Epidermal melanocyte (primary cell): ENCODE measurements at regions not wholly inside any gene's neighbourhood (a gene's known extent, or its start where the extent isn't known, plus 50 kb on each side); places are given as distances from the start of the nearest gene placed in this dataset.
"Not testable (repeated sequence)": the region's sequence is repeated elsewhere in the genome, so short reads cannot be mapped to it uniquely, and the experiment has no call there.

Experiments used
- DNase-seq: peaks from one replicate; pipeline ENCODE4 v3.0.0; 2011; ENCODE audit warnings: low spot score; ENCODE audit not compliant: insufficient read length

- no peak for DNase-seq
Measured at GRCh38 chr6:155628306-155628705, 172.7 kb upstream of the NOX3 start.

GRCh38 chr6:155627722-155628212 lies 172.1 kb upstream of the NOX3 start:
- DNase-seq, result not testable (repeated sequence)

DNA sequence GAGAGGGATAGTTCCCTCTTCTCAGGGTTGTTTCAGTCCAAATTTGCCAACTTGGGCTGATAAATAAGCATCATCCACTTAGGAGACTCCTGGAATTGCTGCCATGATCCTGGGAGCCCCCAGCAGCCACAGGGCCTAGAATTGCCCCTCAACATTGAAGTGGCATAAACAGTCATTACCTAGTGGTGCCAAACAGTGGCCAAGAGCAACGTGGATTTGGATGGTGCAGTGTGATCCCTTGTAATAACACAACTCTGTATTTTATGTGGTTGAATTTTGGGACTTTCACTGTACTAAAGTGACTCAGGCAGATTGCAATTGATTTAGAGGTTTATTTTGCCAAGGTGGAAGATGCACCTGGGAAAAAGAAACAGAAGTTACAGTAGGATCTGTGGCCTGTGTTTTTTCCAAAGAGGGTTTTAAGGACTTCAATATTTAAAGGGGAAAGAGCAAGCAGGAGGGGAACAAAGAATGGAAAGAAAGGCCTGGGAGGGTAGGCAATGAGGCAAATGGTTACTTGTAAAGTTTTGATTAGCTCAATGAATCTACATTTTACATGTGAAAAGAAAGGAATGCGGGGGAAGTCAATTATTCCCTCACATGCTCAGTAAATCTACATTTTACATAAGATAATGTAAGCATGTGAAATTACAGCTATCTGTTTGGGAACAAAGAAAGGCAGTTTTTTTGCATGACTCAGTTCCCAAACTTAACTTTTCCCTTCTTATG lies 168.0 kb upstream of the NOX3 start:
- no peak for DNase-seq

DNA sequence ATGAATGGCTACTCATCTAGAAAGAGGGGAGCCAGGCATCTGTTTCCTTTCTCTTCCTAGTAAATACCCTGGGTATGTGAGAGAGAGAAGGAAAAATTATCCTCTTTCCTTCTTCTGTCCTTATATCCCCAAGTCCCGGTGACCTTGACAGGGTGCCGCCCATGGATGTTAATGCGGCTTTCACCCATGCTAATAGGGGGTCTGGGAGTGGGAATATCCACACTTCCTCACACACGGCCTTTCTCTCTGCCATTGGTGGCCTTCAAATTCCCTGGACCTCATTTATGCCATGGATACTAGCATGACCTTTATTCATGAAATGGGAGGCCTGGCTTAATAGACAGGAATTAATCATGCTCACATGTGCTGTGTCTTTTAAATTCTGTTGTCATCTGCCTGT lies 159.0 kb upstream of the NOX3 start:
- DNase-seq, result no peak

DNA sequence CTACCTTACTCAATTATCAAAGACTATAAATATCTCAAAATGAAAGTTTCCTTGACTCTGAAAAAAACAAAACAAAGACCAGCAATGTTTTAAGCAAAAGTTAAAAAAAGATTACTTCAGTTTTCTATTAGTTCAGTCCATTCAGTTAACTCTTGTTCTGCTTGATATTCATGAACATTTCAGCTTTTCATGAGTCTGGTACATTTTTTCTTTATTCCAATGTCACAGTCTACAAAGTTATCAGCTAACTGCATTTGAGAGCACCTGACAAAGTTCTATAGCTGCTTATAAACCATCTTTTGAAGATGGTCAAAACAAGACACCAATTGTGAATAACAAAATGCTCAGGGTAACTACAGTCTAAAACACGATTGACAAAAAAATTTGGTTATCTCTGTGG lies 156.1 kb upstream of the NOX3 start:
- DNase-seq, result no peak

DNA sequence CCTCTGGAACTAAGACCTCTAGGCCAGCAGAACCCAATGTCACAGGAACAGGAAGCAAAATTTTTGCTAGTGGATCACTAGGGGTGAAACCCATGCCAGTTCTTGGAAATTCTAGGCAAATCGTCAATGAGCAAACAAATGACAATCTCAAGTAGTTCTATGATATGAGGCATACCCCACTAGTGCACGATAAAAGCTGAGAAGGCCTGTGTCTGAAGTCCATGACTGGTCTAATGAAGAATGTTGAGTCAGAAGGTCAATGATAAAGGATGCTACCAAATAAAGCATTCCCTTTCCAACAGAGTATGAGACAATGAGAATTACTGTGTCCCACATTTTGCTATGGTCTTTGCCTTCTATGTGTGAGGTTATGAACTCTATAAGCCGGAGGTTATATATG lies 149.4 kb upstream of the NOX3 start:
- DNase-seq, result no peak

DNA sequence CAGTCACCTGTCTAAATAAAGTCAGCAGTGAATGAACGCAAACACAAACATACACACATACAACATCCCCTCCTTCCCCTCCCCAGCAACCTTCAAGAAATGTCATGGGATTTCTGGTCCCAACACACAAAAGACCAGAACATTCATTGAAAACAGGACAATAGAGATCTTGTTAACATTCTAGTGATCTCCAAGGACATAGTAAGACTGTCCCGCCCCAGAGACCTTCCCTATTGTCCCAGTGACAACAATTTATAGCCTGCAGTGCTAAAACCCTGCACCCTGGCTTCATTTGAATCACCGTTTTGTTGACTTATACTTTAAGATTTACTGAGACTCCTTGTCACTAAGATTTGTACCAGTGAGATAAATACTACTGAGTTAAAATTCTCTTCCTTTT lies 143.9 kb upstream of the NOX3 start:
- no peak for DNase-seq

- no peak for DNase-seq
Measured at GRCh38 chr6:155599160-155599559, 143.5 kb upstream of the NOX3 start.

GRCh38 chr6:155595284-155595683 lies 139.6 kb upstream of the NOX3 start:
- DNase-seq, result no peak

DNA sequence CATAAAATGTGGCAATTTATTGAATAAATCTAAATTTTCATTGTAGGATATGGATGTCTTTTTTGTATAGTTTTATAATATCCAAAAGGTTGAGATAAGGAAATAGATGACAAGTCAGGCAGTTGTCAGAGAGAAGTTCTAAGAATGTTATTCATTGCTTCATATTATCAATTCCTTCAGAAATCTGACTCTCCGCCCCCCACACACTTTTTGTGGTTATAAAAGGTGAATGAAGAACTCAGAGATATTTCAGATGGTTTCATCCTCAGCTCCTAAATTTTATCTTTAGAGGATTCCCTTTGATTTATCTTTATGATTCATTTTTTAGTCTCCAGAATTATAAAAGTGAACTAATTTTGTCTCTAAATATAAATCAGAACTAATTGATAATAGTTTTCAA lies 136.1 kb upstream of the NOX3 start:
- no peak for DNase-seq

- DNase-seq, result no peak
Measured at GRCh38 chr6:155589190-155589589, 133.6 kb upstream of the NOX3 start.

GRCh38 chr6:155587817-155588216 lies 132.2 kb upstream of the NOX3 start:
- no peak for DNase-seq

- DNase-seq, result no peak
Measured at GRCh38 chr6:155586090-155586489, 130.5 kb upstream of the NOX3 start.

- DNase-seq, result no peak
Measured at GRCh38 chr6:155584006-155584405, 128.4 kb upstream of the NOX3 start.

DNA sequence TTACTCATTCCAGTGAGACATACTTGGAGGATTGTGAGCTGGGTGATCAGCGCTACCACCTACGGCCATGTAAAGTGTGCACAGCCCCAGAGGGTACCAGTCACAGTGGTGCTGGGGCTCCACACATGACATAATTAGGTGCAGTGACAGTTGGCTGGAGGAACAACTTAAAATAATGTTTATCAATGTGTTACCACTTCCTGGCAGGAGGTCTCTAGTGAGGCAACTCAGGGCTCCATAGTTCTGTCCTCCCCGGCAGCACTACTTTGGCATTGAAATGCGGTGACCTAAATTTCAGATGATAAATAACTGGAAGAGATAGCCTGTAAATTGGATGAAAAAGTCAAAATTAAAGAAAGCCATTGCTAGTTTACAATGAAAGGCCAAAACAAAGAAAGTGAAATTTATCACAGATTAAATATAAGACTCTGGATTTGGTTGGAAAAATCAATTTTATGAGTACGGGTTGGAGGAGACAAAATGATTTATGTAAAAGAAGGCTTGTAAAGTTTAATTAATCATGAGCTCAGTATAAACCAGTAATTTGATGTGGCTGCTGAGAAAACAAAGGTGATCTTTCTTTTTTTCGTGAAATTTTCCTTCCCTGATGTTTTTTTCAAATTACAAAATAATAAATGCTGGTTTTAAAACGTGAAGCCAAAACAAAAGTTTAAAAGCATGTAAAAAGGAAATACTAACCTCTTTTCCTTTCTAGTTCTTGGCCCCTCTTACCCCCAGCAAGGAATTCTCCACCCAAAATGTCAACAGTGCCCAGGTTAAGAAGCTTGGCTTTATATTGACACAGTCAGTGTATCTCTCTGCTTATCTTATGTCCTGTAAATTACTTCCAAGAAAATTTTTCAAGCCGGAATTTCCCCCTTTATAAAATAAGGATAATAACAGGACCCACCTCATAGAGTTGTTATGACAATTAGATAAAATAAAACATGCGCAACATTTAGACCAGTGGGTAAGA lies 126.7 kb upstream of the NOX3 start:
- DNase-seq, result no peak

DNA sequence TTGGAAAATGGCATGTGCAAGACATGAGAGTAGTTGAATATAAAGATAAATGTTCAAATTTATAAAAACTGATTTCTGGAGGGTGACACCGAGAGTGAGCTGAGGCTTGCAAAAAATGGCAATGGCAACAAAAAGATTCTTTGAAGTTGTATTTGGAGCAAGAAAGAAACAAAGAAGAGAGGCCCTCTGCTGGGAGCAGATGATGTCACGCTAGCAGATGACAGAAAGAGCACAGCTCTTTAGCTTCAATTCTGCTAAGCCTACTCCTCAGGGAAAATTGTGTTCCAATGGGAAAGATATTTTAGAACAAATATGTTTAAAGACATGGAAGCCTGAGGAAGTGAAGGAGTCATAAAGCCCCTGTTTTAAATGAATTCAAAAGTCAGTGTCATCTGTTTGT lies 125.3 kb upstream of the NOX3 start:
- DNase-seq, result no peak

GRCh38 chr6:155578251-155578650 lies 122.6 kb upstream of the NOX3 start:
- no peak for DNase-seq

- no peak for DNase-seq
Measured at GRCh38 chr6:155561966-155562364, 106.3 kb upstream of the NOX3 start.

GRCh38 chr6:155561257-155561965 lies 105.8 kb upstream of the NOX3 start:
- DNase-seq, result no peak

DNA sequence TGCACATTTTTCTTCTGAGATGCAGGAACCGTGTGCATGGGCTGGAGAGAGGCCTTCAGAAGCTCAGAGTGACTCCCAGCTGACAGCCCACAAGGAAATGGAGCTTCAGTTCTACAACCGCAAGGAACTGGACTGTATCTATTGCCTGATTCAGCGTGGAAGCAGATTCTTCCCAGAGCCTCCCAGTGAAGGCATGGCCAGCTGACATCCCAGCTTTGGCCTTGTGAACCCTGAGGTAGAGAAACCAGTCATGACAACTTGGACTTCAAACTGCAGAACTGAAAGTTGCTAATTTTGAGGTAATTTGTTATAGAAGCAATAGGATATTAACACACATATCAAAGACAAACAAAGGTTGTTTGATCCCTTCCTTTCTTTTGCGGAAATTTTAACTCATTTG lies 94.3 kb upstream of the NOX3 start:
- DNase-seq, result no peak

DNA sequence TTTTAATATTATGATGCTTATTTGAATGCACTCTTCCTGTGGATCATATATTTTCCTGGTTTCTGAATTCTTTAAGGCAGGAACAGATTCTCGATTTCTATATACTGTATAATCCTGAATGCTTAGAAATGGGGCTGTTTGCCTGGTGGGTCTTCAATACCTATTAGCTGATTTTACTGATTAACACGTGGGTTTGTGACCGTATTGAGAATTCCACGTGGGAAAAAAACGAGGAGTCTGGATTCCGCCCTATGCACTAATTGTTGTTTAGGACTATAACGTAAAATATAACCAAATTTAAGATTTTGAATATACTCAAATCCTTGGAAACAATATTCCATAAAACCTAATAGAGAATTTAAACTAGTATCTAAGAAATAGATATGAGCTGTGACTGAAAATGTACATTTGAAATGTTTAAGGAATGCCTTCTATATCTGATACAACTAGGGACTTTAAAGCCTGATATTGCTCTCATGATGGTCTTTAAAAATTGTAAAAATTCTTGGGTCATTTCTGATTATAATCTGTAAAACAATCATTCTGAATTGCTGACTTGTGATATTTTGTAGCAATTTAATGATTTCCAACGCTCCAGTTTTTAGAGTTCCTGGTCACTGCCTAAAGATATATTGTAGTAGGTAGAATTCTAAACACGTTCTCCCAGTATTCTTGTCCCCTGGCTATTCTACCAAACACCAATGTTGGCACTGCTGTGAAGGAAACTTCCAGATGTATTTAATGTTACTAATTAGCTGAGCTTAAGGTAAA lies 93.6 kb upstream of the NOX3 start:
- DNase-seq, result no peak
